BLaER1 (cell line): ENCODE measurements at regions not wholly inside any gene's neighbourhood (a gene's known extent, or its start where the extent isn't known, plus 50 kb on each side); places are given as distances from the start of the nearest gene placed in this dataset.
"Not testable (repeated sequence)": the region's sequence is repeated elsewhere in the genome, so short reads cannot be mapped to it uniquely, and the experiment has no call there.

Source experiments
- H3K27ac ChIP-seq: shearing (Covaris generic); formaldehyde crosslinking; 2 replicates; pipeline ENCODE4 v1.8.1; 2022
- H3K27me3 ChIP-seq: shearing (Covaris generic); formaldehyde crosslinking; 2 replicates; pipeline ENCODE4 v1.8.1; 2022
- H3K36me3 ChIP-seq: shearing (Covaris generic); formaldehyde crosslinking; 2 replicates; pipeline ENCODE4 v1.8.1; 2022
- H3K4me1 ChIP-seq: shearing (Covaris generic); formaldehyde crosslinking; 2 replicates; pipeline ENCODE4 v1.8.1; 2022
- H3K4me2 ChIP-seq: shearing (Covaris generic); formaldehyde crosslinking; 2 replicates; pipeline ENCODE4 v1.8.1; 2022
- H3K4me3 ChIP-seq: shearing (Covaris generic); formaldehyde crosslinking; 2 replicates; pipeline ENCODE4 v1.8.1; 2022
- H3K9ac ChIP-seq: shearing (Covaris generic); formaldehyde crosslinking; 2 replicates; pipeline ENCODE4 v1.8.1; 2022
- H3K9me3 ChIP-seq: shearing (Covaris generic); formaldehyde crosslinking; 2 replicates; pipeline ENCODE4 v1.8.1; 2022
- H4K20me1 ChIP-seq: shearing (Covaris generic); formaldehyde crosslinking; 2 replicates; pipeline ENCODE4 v1.8.1; 2022
- Cebpa-rat ChIP-seq: shearing (Covaris generic); IDR thresholded peaks from 2 replicates; pipeline ENCODE4 v1.8.1; 2022

GRCh38 chr7:81469153-81469868 is 300.5 kb downstream of the HGF start:
- H3K9me3 ChIP-seq = no peaks in the 10 kb centered on the region
- no peaks in the 10 kb centered on the region for H3K4me1 ChIP-seq
- H3K4me2 ChIP-seq = no peak overlapping the region
- H3K27ac ChIP-seq = no peak overlapping the region
- no peak for TF ChIP-seq Cebpa-rat
- H4K20me1 ChIP-seq = no peaks in the 10 kb centered on the region
- H3K4me3 ChIP-seq = no peak overlapping the region
- no peaks in the 10 kb centered on the region for H3K36me3 ChIP-seq
- no peaks in the 10 kb centered on the region for H3K27me3 ChIP-seq
- H3K9ac ChIP-seq = no peak overlapping the region

- no peak overlapping the region for H3K27ac ChIP-seq
Measured at GRCh38 chr7:81468526-81468925, 301.3 kb downstream of the HGF start.

GRCh38 chr7:81467964-81468363 is 301.9 kb downstream of the HGF start:
- Histone ChIP-seq H3K4me2 (no peak overlapping the region), H3K9ac (no peak overlapping the region), H3K27me3 (no peaks in the 10 kb centered on the region), H3K4me3 (no peak overlapping the region), H3K9me3 (no peaks in the 10 kb centered on the region), H4K20me1 (no peaks in the 10 kb centered on the region), H3K36me3 (no peaks in the 10 kb centered on the region), H3K4me1 (no peaks in the 10 kb centered on the region), H3K27ac (no peak overlapping the region)
- TF ChIP-seq Cebpa-rat = no peak

More at GRCh38 chr7:81468526-81468925, 301.3 kb downstream of the HGF start:
- Histone ChIP-seq H4K20me1 (no peaks in the 10 kb centered on the region), H3K9ac (no peak overlapping the region), H3K4me3 (no peak overlapping the region), H3K4me1 (no peaks in the 10 kb centered on the region), H3K9me3 (no peaks in the 10 kb centered on the region), H3K27me3 (no peaks in the 10 kb centered on the region), H3K36me3 (no peaks in the 10 kb centered on the region), H3K4me2 (no peak overlapping the region)
- TF ChIP-seq Cebpa-rat = no peak

DNA sequence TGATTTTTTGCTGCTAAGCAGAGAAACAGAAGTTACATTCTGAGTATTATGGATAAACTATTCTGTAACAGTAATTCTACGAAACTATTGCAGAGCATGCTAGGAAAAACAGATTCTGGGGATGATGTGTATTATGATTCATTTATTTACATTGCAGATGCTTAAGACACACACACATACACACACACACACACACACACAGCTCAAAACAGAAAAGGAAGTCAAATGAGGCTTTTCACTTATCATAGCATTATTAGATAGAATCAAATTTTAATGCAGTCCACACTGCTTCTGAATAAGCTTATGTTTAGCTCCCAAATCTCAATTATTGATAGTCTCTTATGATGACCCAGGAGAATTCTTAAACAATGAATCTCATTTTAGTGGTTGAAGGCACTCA is 307.2 kb downstream of the HGF start:
- peaks cover 10% of the 10 kb centered on the region; the same call in 1 of the 2 replicates for H3K4me1 ChIP-seq
- H3K36me3 ChIP-seq = no peaks in the 10 kb centered on the region
- H3K9me3 ChIP-seq = no peaks in the 10 kb centered on the region
- H4K20me1 ChIP-seq = no peaks in the 10 kb centered on the region
- H3K9ac ChIP-seq = no peak overlapping the region
- H3K27ac ChIP-seq = no peak overlapping the region
- TF ChIP-seq Cebpa-rat = no peak
- H3K4me2 ChIP-seq = no peak overlapping the region
- H3K4me3 ChIP-seq = no peak overlapping the region
- H3K27me3 ChIP-seq = no peaks in the 10 kb centered on the region

DNA sequence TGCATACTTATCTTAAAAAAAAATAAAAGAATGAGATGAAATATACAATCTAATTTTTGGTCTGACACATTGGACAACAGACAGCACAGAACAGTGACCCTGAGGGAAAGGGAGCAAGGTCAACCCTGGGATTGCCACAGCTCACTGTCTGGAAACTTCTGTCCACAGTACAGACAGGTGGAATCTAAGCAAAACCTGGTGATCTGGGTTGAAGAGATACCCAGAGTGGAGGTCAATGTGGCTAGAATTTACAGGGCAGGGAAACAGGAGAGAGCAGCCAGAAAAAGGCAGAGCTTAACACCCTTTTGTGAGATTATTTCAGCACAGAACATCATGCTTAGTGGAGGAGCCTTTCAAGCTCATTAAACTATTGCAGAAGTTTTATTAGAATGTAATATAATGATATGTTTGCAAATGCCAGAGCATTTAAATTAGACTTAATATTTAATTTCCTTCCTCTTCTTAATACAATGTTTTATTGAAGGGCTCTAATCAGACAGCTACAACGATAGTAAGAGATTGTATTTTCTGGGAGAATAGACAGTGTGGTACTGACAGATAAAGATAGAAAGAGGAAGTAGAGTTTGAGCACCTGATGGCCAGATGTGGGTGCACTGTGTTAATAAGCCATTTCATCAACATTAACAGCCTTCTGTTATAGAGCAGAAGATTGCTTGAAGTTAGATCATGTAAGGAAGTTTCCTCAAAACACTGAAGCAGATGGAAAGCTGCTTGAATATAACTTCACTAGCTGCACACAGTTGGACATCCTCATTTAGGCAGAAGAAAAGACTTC is 309.4 kb downstream of the HGF start:
- Histone ChIP-seq H4K20me1 (no peaks in the 10 kb centered on the region), H3K36me3 (no peaks in the 10 kb centered on the region), H3K4me2 (no peak overlapping the region), H3K27me3 (no peaks in the 10 kb centered on the region), H3K9ac (no peak overlapping the region), H3K4me1 (peaks cover 10% of the 10 kb centered on the region; the same call in 1 of the 2 replicates), H3K27ac (no peak overlapping the region), H3K9me3 (no peaks in the 10 kb centered on the region), H3K4me3 (no peak overlapping the region)
- TF ChIP-seq Cebpa-rat = no peak

- Histone ChIP-seq H3K27me3 (no peaks in the 10 kb centered on the region), H3K9me3 (no peaks in the 10 kb centered on the region), H3K4me3 (no peak overlapping the region), H3K27ac (no peak overlapping the region), H4K20me1 (no peaks in the 10 kb centered on the region), H3K9ac (no peak overlapping the region), H3K36me3 (no peaks in the 10 kb centered on the region), H3K4me1 (peaks cover 10% of the 10 kb centered on the region; the same call in 1 of the 2 replicates), H3K4me2 (no peak overlapping the region)
- no peak for TF ChIP-seq Cebpa-rat
Measured at GRCh38 chr7:81459485-81459884, 310.4 kb downstream of the HGF start.

GRCh38 chr7:81457852-81458522 is 311.9 kb downstream of the HGF start:
- Histone ChIP-seq H3K4me3 (no peak overlapping the region), H3K9me3 (no peaks in the 10 kb centered on the region), H3K4me1 (peaks cover 10% of the 10 kb centered on the region; the same call in 1 of the 2 replicates), H3K27ac (no peak overlapping the region), H3K4me2 (no peak overlapping the region), H3K9ac (no peak overlapping the region), H3K27me3 (no peaks in the 10 kb centered on the region), H4K20me1 (no peaks in the 10 kb centered on the region), H3K36me3 (no peaks in the 10 kb centered on the region)
- TF ChIP-seq Cebpa-rat = no peak

DNA sequence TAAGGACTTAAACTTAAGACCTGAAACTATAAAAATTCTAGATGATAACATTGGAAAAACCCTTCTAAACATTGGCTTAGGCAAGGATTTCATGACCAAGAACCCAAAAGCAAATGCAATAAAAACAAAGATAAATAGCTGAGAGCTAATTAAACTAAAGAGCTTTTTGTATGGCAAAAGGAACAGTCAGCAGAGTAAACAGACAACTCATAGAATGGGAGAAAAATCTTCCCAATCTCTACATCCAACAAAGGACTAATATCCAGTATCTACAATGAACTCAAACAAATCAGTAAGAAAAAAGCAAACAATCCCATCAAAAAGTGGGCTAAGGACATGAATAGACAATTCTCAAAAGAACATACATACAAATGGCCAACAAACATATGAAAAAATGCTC is 316.1 kb downstream of the HGF start:
- H3K27ac ChIP-seq, H4K20me1 ChIP-seq, H3K4me1 ChIP-seq, H3K4me2 ChIP-seq, H3K4me3 ChIP-seq, H3K27me3 ChIP-seq, H3K9ac ChIP-seq, H3K36me3 ChIP-seq, H3K9me3 ChIP-seq: not testable (repeated sequence)

DNA sequence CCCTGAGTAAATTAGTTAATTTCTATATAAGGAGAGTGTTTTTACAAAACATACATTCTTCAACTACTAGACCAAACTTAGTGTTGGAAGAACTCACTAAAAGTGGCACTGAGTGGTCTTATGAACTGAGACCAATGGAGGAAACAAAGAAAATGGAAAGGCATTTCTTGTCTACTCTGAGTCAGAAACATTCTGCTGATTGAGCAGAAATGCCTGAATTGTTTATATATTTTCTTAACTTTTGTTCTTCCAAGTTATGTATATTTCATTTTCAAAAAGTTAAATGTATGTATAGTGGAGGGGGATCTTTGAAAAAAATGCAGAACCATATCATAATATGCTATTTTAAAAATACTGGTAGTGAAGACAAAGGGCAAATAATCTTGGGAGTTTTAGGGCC is 320.7 kb downstream of the HGF start:
- TF ChIP-seq Cebpa-rat = no peak
- no peak overlapping the region for H3K4me2 ChIP-seq

DNA sequence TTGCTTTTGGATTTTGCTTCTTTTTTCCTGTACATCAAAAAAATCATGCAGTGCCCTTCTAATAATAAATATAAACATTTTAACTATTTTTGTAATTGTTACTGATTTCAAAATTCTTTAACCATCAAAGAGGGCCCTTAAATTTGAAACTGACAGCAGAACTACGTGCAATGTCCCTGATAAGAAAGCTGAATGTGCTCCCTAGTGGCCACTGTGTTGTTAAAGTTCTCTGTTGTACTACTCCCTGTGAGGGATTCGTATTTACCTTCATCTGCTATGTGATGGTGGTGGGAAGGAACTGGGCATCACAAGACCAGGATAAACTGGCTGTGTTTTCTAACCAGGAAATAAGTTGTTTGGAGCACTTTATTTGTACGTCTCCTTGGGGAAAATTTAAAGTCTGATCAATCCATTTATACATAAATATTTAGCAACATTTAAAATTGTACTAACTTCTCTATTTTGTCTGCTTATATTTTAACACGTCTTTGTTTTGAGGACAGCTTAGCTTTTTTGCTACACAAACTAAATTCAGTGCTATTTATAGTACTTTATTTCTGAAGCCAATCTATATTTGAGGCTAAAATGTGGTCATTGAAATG is 322.4 kb downstream of the HGF start:
- H3K4me3 ChIP-seq = no peak overlapping the region
- no peaks in the 10 kb centered on the region for H3K36me3 ChIP-seq
- H3K4me1 ChIP-seq = no peaks in the 10 kb centered on the region
- no peaks in the 10 kb centered on the region for H3K27me3 ChIP-seq
- no peaks in the 10 kb centered on the region for H3K9me3 ChIP-seq
- H3K27ac ChIP-seq = no peak overlapping the region
- no peak overlapping the region for H3K4me2 ChIP-seq
- no peak overlapping the region for H3K9ac ChIP-seq
- no peaks in the 10 kb centered on the region for H4K20me1 ChIP-seq
- no peak for TF ChIP-seq Cebpa-rat

More for the DNA sequence above, 320.7 kb downstream of the HGF start:
- no peak overlapping the region for H3K9ac ChIP-seq
- no peaks in the 10 kb centered on the region for H3K4me1 ChIP-seq
- no peak overlapping the region for H3K4me3 ChIP-seq
- no peaks in the 10 kb centered on the region for H3K36me3 ChIP-seq
- H3K27ac ChIP-seq = no peak overlapping the region
- no peaks in the 10 kb centered on the region for H4K20me1 ChIP-seq
- no peaks in the 10 kb centered on the region for H3K27me3 ChIP-seq
- H3K9me3 ChIP-seq = no peaks in the 10 kb centered on the region
